ENCODE measurements at regions not wholly inside any gene's neighbourhood (a gene's known extent, or its start where the extent isn't known, plus 50 kb on each side); places are given as distances from the start of the nearest gene placed in this dataset.

- TF ChIP-seq, protein P1, sequence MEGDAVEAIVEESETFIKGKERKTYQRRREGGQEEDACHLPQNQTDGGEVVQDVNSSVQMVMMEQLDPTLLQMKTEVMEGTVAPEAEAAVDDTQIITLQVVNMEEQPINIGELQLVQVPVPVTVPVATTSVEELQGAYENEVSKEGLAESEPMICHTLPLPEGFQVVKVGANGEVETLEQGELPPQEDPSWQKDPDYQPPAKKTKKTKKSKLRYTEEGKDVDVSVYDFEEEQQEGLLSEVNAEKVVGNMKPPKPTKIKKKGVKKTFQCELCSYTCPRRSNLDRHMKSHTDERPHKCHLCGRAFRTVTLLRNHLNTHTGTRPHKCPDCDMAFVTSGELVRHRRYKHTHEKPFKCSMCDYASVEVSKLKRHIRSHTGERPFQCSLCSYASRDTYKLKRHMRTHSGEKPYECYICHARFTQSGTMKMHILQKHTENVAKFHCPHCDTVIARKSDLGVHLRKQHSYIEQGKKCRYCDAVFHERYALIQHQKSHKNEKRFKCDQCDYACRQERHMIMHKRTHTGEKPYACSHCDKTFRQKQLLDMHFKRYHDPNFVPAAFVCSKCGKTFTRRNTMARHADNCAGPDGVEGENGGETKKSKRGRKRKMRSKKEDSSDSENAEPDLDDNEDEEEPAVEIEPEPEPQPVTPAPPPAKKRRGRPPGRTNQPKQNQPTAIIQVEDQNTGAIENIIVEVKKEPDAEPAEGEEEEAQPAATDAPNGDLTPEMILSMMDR (IDR thresholded peaks at IDR 0.05), result no peak
- no peak for TF ChIP-seq POLR2A (IDR thresholded peaks at IDR 0.05)
These were observed 413.3 kb downstream of the MAFB start for GRCh38 chr20:40275738-40276137.
